ENCODE measurements at regions not wholly inside any gene's neighbourhood (a gene's known extent, or its start where the extent isn't known, plus 50 kb on each side); places are given as distances from the start of the nearest gene placed in this dataset.
"Not testable (repeated sequence)": the region's sequence is repeated elsewhere in the genome, so short reads cannot be mapped to it uniquely, and the experiment has no call there.

DNA sequence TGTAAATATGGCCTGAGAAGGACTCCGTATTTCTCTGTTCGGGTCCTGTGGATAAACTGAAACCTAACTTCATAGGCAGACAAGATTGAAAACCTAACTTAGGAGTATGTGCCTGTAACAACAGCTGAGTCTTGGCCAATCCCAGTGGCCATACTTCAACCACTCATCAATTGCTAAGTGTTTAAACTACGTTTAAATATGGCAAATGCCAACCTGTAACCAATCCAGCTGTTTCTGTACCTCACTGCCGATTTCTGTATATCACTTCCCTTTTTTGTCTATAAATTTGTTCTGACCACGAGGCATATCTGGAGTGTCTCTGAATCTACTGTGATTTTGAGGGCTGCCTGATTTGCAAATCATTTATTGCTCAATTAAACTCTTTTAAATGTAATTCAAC is 272.3 kb downstream of the LPIN1 start:
- TF ChIP-seq, protein P1, sequence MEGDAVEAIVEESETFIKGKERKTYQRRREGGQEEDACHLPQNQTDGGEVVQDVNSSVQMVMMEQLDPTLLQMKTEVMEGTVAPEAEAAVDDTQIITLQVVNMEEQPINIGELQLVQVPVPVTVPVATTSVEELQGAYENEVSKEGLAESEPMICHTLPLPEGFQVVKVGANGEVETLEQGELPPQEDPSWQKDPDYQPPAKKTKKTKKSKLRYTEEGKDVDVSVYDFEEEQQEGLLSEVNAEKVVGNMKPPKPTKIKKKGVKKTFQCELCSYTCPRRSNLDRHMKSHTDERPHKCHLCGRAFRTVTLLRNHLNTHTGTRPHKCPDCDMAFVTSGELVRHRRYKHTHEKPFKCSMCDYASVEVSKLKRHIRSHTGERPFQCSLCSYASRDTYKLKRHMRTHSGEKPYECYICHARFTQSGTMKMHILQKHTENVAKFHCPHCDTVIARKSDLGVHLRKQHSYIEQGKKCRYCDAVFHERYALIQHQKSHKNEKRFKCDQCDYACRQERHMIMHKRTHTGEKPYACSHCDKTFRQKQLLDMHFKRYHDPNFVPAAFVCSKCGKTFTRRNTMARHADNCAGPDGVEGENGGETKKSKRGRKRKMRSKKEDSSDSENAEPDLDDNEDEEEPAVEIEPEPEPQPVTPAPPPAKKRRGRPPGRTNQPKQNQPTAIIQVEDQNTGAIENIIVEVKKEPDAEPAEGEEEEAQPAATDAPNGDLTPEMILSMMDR (IDR thresholded peaks at IDR 0.05): not testable (repeated sequence)
- not testable (repeated sequence) for TF ChIP-seq POLR2AphosphoS5, EP300, POLR2A (IDR thresholded peaks at IDR 0.05)

Data from suprapubic skin (tissue), 4 donors.